Brain microvascular endothelial cell (primary cell): ENCODE measurements at regions not wholly inside any gene's neighbourhood (a gene's known extent, or its start where the extent isn't known, plus 50 kb on each side); places are given as distances from the start of the nearest gene placed in this dataset.

ENCODE experiments used
- DNase-seq: peaks from one replicate; pipeline ENCODE4 v3.0.0-alpha.2; 2020
- H3K27ac ChIP-seq: fragments of 250-450 bp; sonication (Bioruptor Pico); 2 replicates; pipeline ENCODE4 v1.5.1; 2020; ENCODE audit warnings: mild to moderate bottlenecking, moderate library complexity
- H3K27me3 ChIP-seq: fragments of 250-450 bp; sonication (Bioruptor Pico); replicated peaks from 2 replicates; pipeline ENCODE4 v1.5.1; 2020; ENCODE audit warnings: mild to moderate bottlenecking
- H3K36me3 ChIP-seq: fragments of 250-450 bp; sonication (Bioruptor Pico); replicated peaks from 2 replicates; pipeline ENCODE4 v1.5.1; 2020; ENCODE audit warnings: mild to moderate bottlenecking
- H3K4me3 ChIP-seq: 2 replicates; pipeline ENCODE4 v1.5.1; 2011; ENCODE audit warnings: low read depth, mild to moderate bottlenecking, control low read depth, low read length, moderate library complexity
- in situ Hi-C: cut with HindIII; loops from 2 replicates; pipeline ENCODE4 v1.10.0; 2017; ENCODE audit warnings: low sequenced_read_pairs, low pct_ligation_motif_present
- TF ChIP-seq, protein P1 (sequence below): IDR thresholded peaks from 2 replicates; pipeline ENCODE4 v1.5.1; 2011; ENCODE audit warnings: low read depth, mild to moderate bottlenecking, moderate library complexity, low read length, control low read depth, inconsistent platforms; ENCODE audit errors: missing control alignments

GRCh38 chr3:164927728-164928127, 150.6 kb downstream of the SI start:
- H3K27me3 ChIP-seq = no peaks in the 10 kb centered on the region
- H3K36me3 ChIP-seq = no peaks in the 10 kb centered on the region
- no peak overlapping the region for H3K27ac ChIP-seq
- TF ChIP-seq, protein P1, sequence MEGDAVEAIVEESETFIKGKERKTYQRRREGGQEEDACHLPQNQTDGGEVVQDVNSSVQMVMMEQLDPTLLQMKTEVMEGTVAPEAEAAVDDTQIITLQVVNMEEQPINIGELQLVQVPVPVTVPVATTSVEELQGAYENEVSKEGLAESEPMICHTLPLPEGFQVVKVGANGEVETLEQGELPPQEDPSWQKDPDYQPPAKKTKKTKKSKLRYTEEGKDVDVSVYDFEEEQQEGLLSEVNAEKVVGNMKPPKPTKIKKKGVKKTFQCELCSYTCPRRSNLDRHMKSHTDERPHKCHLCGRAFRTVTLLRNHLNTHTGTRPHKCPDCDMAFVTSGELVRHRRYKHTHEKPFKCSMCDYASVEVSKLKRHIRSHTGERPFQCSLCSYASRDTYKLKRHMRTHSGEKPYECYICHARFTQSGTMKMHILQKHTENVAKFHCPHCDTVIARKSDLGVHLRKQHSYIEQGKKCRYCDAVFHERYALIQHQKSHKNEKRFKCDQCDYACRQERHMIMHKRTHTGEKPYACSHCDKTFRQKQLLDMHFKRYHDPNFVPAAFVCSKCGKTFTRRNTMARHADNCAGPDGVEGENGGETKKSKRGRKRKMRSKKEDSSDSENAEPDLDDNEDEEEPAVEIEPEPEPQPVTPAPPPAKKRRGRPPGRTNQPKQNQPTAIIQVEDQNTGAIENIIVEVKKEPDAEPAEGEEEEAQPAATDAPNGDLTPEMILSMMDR = no peak
- in situ Hi-C loops = no loop called here
- DNase-seq = no peak
- no peak overlapping the region for H3K4me3 ChIP-seq

GRCh38 chr3:164918905-164919304, 159.4 kb downstream of the SI start:
- Histone ChIP-seq H3K27me3 (no peaks in the 10 kb centered on the region), H3K27ac (no peak overlapping the region), H3K4me3 (no peak overlapping the region), H3K36me3 (no peaks in the 10 kb centered on the region)
- in situ Hi-C loops = no loop called here
- TF ChIP-seq, protein P1 = no peak
- DNase-seq = no peak

DNA sequence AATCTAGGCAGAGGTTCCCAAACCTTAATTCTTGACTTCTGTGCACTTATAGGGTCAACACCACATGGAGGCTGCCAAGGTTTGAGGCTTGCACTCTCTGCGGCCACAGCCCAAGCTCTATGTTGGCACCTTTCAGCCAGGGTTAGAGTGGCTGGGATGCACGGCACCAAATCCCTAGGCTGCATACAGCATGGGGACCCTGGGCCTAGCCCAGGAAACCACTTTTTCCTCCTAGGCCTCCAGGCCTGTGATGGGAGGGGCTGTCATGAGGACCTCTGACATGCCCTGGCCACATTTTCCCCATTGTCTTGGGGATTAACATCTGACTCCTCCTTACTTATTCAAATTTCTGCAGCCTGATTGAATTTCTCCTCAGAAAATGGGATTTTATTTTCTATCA, 165.4 kb downstream of the SI start:
- in situ Hi-C loops = no loop called here
- Histone ChIP-seq H3K27ac (no peak overlapping the region), H3K36me3 (no peaks in the 10 kb centered on the region), H3K27me3 (no peaks in the 10 kb centered on the region), H3K4me3 (no peak overlapping the region)
- DNase-seq = no peak
- TF ChIP-seq, protein P1 = no peak

DNA sequence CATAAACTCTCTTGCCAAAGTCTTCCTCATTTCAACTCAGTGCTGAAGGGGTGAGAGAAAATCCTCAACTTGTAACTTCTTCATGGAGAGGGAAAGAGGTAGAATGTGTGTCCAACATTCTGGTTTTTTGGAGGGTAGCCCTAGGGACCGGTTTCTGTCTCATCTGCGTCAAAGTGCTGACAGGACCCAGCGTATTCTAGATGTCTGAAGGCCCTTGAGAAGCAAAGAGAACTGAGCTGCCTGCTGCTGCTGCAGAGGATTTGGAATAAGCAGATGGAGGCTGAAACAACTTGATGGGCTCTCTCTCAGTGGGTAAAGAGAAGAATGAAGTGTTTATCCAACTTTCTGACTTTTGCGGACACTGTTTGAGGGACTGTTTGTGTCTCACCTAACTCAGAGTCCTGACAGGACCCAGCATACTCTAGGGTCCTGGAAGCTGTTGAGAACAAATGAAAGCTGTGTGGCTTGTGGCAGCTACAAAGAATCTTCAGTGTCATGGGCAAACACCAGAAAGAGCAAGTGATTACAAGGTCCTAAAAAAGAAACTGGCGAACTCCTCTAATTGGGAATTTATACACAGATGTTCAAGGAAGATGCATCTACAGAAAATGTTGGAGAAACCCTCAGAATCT, 174.4 kb downstream of the SI start:
- Histone ChIP-seq H3K36me3 (no peaks in the 10 kb centered on the region), H3K27me3 (no peaks in the 10 kb centered on the region), H3K4me3 (no peak overlapping the region), H3K27ac (no peak overlapping the region)
- in situ Hi-C loops = no loop called here
- DNase-seq = no peak
- TF ChIP-seq, protein P1 = no peak

DNA sequence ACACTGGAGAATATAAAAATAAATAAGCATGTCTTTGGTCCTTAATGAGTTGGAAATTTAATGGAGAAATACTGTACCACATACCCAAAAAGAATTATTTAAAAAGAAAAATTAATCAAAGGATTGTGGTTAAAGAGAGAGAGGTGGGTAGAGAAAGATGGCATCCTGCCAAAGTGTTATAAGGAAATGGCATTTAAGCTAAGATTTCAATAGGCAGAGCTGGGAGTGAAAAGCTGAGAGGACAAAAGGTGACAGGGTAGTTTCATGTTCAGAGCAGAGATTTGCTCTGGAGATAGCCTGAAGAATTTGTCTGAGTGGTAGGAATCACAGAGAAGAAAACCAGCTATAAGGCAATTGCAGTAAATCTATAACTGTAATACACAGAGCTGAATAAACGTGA, 181.0 kb downstream of the SI start:
- in situ Hi-C loops = no loop called here
- no peaks in the 10 kb centered on the region for H3K27me3 ChIP-seq
- H3K27ac ChIP-seq = no peak overlapping the region
- H3K36me3 ChIP-seq = no peaks in the 10 kb centered on the region
- no peak overlapping the region for H3K4me3 ChIP-seq
- TF ChIP-seq, protein P1 = no peak
- no peak for DNase-seq

DNA sequence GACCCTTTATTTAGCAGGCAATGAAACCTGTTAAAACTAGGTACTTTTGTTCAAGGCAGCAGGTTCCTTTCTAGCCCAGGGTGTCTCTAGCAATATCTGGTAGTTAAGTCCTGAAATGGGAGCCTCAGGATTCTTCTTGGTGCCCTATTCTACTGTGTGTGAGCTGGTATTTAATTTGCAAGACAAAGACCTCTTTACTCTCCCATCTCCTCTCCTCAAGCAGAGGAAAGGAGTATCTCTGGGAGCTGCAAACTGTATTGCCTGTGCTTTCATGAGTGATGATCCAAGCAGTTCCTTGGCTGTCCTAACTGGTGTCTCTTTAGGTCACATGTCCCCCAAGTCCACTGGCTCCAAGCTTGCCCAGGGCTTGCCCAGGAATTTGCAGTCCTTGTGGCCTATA, 188.2 kb downstream of the SI start:
- H3K4me3 ChIP-seq = no peak overlapping the region
- in situ Hi-C loops = no loop called here

More for the DNA sequence above, 188.2 kb downstream of the SI start:
- Histone ChIP-seq H3K27ac (no peak overlapping the region), H3K36me3 (no peaks in the 10 kb centered on the region), H3K27me3 (no peaks in the 10 kb centered on the region)
- TF ChIP-seq, protein P1 = no peak
- no peak for DNase-seq
